ENCODE measurements at regions not wholly inside any gene's neighbourhood (a gene's known extent, or its start where the extent isn't known, plus 50 kb on each side); places are given as distances from the start of the nearest gene placed in this dataset.
"Not testable (repeated sequence)": the region's sequence is repeated elsewhere in the genome, so short reads cannot be mapped to it uniquely, and the experiment has no call there.

- H3K4me3 ChIP-seq; H3K27me3 ChIP-seq (replicated peaks in 1 of 7); intact Hi-C loops (cut with DNase I; ENCODE audit: low total_unique reads); H3K27ac ChIP-seq; H3K4me1 ChIP-seq; H3K36me3 ChIP-seq; DNase-seq: not testable (repeated sequence)
- peaks cover 0 to 91% (median 85%) of the 10 kb centered on the region in 8 donors for H3K9me3 ChIP-seq
- WGBS, 5 donors, result 49 to 66% (median 60%) methylated on average over 4 of the region's 4 CpGs
These were observed 3933.4 kb upstream of the OR11H1 start for GRCh38 chr22:11594552-11594951.

GRCh38 chr22:11597666-11598358 is 3930.2 kb upstream of the OR11H1 start:
- H3K4me3 ChIP-seq; H3K36me3 ChIP-seq; H3K27ac ChIP-seq; intact Hi-C loops (cut with DNase I; ENCODE audit: low total_unique reads); H3K4me1 ChIP-seq; H3K27me3 ChIP-seq (replicated peaks in 1 of 7): not testable (repeated sequence)
- peak; percentile 72 for DNase-seq
- WGBS, 5 donors, result 80 to 84% (median 82%) methylated on average over 33 of the region's 33 CpGs
- peaks cover 0 to 87% (median 81%) of the 10 kb centered on the region in 8 donors for H3K9me3 ChIP-seq

GRCh38 chr22:11598492-11599440 is 3929.2 kb upstream of the OR11H1 start:
- H3K27me3 ChIP-seq (replicated peaks in 1 of 7), result no peaks in the 10 kb centered on the region
- DNase-seq, result peak; percentile 74
- TF ChIP-seq CTCF (IDR thresholded peaks at IDR 0.05 in 8 of 11, conservative IDR thresholded peaks at IDR 0.05 in 3 of 11), result no peak
- TF ChIP-seq POLR2AphosphoS5 (IDR thresholded peaks at IDR 0.05), result no peak
- no peak for TF ChIP-seq POLR2A (IDR thresholded peaks at IDR 0.05)
- H3K4me3 ChIP-seq, result no peak overlapping the region
- H3K9me3 ChIP-seq, result peaks cover 0 to 87% (median 75%) of the 10 kb centered on the region in 8 donors
- no peak overlapping the region for H3K27ac ChIP-seq
- H3K4me1 ChIP-seq, result no peaks in the 10 kb centered on the region
- WGBS, 5 donors, result 87 to 89% (median 88%) methylated on average over 44 of the region's 44 CpGs
- no peaks in the 10 kb centered on the region for H3K36me3 ChIP-seq
- intact Hi-C loops (cut with DNase I; ENCODE audit: low total_unique reads), result no loop called here

- peak; percentile 27 for DNase-seq
- H3K27ac ChIP-seq; intact Hi-C loops (cut with DNase I; ENCODE audit: low total_unique reads); H3K27me3 ChIP-seq (replicated peaks in 1 of 7); H3K4me3 ChIP-seq; H3K36me3 ChIP-seq; H3K4me1 ChIP-seq: not testable (repeated sequence)
- H3K9me3 ChIP-seq, result peaks cover 0 to 87% (median 73%) of the 10 kb centered on the region in 8 donors
- WGBS, 5 donors, result 89 to 96% (median 92%) methylated on average over 9 to 19 of the region's 19 CpGs
These were observed 3928.5 kb upstream of the OR11H1 start for GRCh38 chr22:11599456-11599855.

GRCh38 chr22:11600161-11600560 is 3927.8 kb upstream of the OR11H1 start:
- H3K36me3 ChIP-seq; H3K27me3 ChIP-seq (replicated peaks in 1 of 7); H3K4me1 ChIP-seq; H3K4me3 ChIP-seq; H3K27ac ChIP-seq; intact Hi-C loops (cut with DNase I; ENCODE audit: low total_unique reads): not testable (repeated sequence)
- H3K9me3 ChIP-seq, result peaks cover 0 to 87% (median 73%) of the 10 kb centered on the region in 8 donors
- peak; percentile 73 for DNase-seq
- 83 to 90% (median 85%) methylated on average over 23 of the region's 23 CpGs for WGBS, 5 donors

GRCh38 chr22:11600896-11601890 is 3926.8 kb upstream of the OR11H1 start:
- H3K27me3 ChIP-seq (replicated peaks in 1 of 7); intact Hi-C loops (cut with DNase I; ENCODE audit: low total_unique reads); H3K4me3 ChIP-seq; H3K4me1 ChIP-seq; H3K36me3 ChIP-seq; H3K27ac ChIP-seq: not testable (repeated sequence)
- 82 to 88% (median 85%) methylated on average over 47 to 59 of the region's 59 CpGs for WGBS, 5 donors
- peak; percentile 75 for DNase-seq
- peaks cover 0 to 90% (median 76%) of the 10 kb centered on the region in 8 donors for H3K9me3 ChIP-seq

GRCh38 chr22:11604635-11605395 is 3923.2 kb upstream of the OR11H1 start:
- 71 to 76% (median 72%) methylated on average over 40 to 41 of the region's 41 CpGs for WGBS, 5 donors
- intact Hi-C loops (cut with DNase I; ENCODE audit: low total_unique reads); H3K4me3 ChIP-seq; H3K27me3 ChIP-seq (replicated peaks in 1 of 7); H3K27ac ChIP-seq; H3K36me3 ChIP-seq; H3K4me1 ChIP-seq: not testable (repeated sequence)
- peak; percentile 64 for DNase-seq
- H3K9me3 ChIP-seq, result peaks cover 0 to 96% (median 78%) of the 10 kb centered on the region in 8 donors
